SK-N-MC (cell line): ENCODE measurements at regions not wholly inside any gene's neighbourhood (a gene's known extent, or its start where the extent isn't known, plus 50 kb on each side); places are given as distances from the start of the nearest gene placed in this dataset.

Experiments
- EZH2 ChIP-seq: fragments of 200-600 bp; sonication (generic); IDR thresholded peaks from one replicate; pipeline ENCODE4 v1.6.1; 2017; ENCODE audit warnings: antibody characterized with exemption
- POLR2AphosphoS5 ChIP-seq: IDR thresholded peaks from 2 replicates; pipeline ENCODE4 v1.6.1; 2012; ENCODE audit warnings: mild to moderate bottlenecking, low read depth, low read length, borderline replicate concordance

GRCh38 chr2:65867446-65867845, 435.0 kb upstream of the SPRED2 start:
- TF ChIP-seq POLR2AphosphoS5: no peak
- TF ChIP-seq EZH2: no peak
